HL-60 (cell line): ENCODE measurements at regions not wholly inside any gene's neighbourhood (a gene's known extent, or its start where the extent isn't known, plus 50 kb on each side); places are given as distances from the start of the nearest gene placed in this dataset.

Experiments
- DNase-seq, 2 experiments: peaks; one replicate each; pipeline ENCODE4 v3.0.0-alpha.2; 2010 to 2020; ENCODE audit warnings: low read depth in 1 of 2, low spot score in 1 of 2
- H3K27ac ChIP-seq: fragments of 250-450 bp; sonication (Bioruptor Pico); replicated peaks from 2 replicates; pipeline ENCODE4 v1.5.1; 2020; ENCODE audit warnings: mild to moderate bottlenecking, moderate library complexity
- H3K27me3 ChIP-seq: fragments of 250-450 bp; sonication (Bioruptor Pico); 2 replicates; pipeline ENCODE4 v1.5.1; 2021; ENCODE audit warnings: mild to moderate bottlenecking, moderate library complexity; ENCODE audit not compliant: insufficient read depth, poor library complexity, severe bottlenecking
- H3K4me3 ChIP-seq: replicated peaks from 2 replicates; pipeline ENCODE4 v1.5.1; 2011; ENCODE audit warnings: mild to moderate bottlenecking, control low read depth, low read length; ENCODE audit not compliant: insufficient read depth
- GABPA ChIP-seq: IDR thresholded peaks from 2 replicates; pipeline ENCODE4 v1.6.1; 2012; ENCODE audit warnings: low read depth
- POLR2AphosphoS5 ChIP-seq: IDR thresholded peaks from 2 replicates; pipeline ENCODE4 v1.6.1; 2012; ENCODE audit warnings: low read depth
- SPI1 ChIP-seq: IDR thresholded peaks from 2 replicates; pipeline ENCODE4 v1.6.1; 2012; ENCODE audit warnings: low read depth, mild to moderate bottlenecking, borderline replicate concordance
- TF ChIP-seq, protein P1 (sequence below): IDR thresholded peaks from 2 replicates; pipeline ENCODE4 v1.6.1; 2012; ENCODE audit warnings: low read depth; ENCODE audit not compliant: insufficient replicate concordance
- TF ChIP-seq, protein P2 (sequence below): IDR thresholded peaks from one replicate; pipeline ENCODE4 v1.5.1; 2011; ENCODE audit warnings: low read length, control low read depth, inconsistent platforms; ENCODE audit not compliant: insufficient read depth

DNA sequence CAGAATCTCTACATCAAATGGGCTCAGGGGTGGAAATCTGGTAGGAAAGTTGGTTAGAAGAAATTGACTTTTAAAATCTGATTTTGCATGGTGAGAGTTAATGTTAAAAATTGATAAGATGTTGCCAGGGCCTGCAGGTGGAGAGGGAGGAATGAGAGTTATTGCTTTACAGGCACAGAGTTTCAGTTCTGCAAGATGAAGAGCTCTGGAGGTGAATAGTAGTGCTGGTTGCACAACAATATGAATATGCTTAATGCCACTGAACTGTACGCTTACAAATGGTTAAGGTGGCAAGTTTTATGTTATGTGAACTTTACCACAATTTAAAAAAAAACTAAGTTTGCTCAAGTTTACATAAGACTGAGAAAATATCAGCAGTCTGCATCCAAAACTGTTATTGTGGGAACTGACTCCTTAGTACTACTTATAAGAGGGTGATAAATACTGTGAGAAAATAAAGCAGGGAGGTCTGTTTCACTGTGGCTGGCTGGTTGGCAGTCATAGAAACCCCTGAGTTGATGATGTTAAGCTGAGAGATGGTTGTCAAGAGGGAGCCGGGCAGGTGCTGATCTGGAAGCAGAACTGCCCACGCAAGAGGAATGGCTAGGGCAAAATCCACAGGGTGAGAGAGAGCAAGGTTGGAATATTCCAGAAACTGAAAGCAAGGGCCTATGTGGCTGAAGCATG, 144.9 kb downstream of the EDEM1 start:
- TF ChIP-seq POLR2AphosphoS5: no peak
- TF ChIP-seq, protein P1, sequence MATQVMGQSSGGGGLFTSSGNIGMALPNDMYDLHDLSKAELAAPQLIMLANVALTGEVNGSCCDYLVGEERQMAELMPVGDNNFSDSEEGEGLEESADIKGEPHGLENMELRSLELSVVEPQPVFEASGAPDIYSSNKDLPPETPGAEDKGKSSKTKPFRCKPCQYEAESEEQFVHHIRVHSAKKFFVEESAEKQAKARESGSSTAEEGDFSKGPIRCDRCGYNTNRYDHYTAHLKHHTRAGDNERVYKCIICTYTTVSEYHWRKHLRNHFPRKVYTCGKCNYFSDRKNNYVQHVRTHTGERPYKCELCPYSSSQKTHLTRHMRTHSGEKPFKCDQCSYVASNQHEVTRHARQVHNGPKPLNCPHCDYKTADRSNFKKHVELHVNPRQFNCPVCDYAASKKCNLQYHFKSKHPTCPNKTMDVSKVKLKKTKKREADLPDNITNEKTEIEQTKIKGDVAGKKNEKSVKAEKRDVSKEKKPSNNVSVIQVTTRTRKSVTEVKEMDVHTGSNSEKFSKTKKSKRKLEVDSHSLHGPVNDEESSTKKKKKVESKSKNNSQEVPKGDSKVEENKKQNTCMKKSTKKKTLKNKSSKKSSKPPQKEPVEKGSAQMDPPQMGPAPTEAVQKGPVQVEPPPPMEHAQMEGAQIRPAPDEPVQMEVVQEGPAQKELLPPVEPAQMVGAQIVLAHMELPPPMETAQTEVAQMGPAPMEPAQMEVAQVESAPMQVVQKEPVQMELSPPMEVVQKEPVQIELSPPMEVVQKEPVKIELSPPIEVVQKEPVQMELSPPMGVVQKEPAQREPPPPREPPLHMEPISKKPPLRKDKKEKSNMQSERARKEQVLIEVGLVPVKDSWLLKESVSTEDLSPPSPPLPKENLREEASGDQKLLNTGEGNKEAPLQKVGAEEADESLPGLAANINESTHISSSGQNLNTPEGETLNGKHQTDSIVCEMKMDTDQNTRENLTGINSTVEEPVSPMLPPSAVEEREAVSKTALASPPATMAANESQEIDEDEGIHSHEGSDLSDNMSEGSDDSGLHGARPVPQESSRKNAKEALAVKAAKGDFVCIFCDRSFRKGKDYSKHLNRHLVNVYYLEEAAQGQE: no peak
- TF ChIP-seq, protein P2, sequence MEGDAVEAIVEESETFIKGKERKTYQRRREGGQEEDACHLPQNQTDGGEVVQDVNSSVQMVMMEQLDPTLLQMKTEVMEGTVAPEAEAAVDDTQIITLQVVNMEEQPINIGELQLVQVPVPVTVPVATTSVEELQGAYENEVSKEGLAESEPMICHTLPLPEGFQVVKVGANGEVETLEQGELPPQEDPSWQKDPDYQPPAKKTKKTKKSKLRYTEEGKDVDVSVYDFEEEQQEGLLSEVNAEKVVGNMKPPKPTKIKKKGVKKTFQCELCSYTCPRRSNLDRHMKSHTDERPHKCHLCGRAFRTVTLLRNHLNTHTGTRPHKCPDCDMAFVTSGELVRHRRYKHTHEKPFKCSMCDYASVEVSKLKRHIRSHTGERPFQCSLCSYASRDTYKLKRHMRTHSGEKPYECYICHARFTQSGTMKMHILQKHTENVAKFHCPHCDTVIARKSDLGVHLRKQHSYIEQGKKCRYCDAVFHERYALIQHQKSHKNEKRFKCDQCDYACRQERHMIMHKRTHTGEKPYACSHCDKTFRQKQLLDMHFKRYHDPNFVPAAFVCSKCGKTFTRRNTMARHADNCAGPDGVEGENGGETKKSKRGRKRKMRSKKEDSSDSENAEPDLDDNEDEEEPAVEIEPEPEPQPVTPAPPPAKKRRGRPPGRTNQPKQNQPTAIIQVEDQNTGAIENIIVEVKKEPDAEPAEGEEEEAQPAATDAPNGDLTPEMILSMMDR: no peak
- TF ChIP-seq SPI1: no peak
- no peak for TF ChIP-seq GABPA
- DNase-seq: peak in 1 of 2 experiments; percentile 8
- H3K27ac ChIP-seq: no peak overlapping the region
- no peaks in the 10 kb centered on the region for H3K27me3 ChIP-seq
- H3K4me3 ChIP-seq: no peak overlapping the region

GRCh38 chr3:5339967-5340535, 152.5 kb downstream of the EDEM1 start:
- Histone ChIP-seq H3K27ac (no peak overlapping the region), H3K4me3 (no peak overlapping the region), H3K27me3 (no peaks in the 10 kb centered on the region)
- DNase-seq: no peak
- TF ChIP-seq POLR2AphosphoS5: no peak
- TF ChIP-seq GABPA: no peak
- TF ChIP-seq, protein P2: no peak
- TF ChIP-seq, protein P1: no peak
- no peak for TF ChIP-seq SPI1

DNA sequence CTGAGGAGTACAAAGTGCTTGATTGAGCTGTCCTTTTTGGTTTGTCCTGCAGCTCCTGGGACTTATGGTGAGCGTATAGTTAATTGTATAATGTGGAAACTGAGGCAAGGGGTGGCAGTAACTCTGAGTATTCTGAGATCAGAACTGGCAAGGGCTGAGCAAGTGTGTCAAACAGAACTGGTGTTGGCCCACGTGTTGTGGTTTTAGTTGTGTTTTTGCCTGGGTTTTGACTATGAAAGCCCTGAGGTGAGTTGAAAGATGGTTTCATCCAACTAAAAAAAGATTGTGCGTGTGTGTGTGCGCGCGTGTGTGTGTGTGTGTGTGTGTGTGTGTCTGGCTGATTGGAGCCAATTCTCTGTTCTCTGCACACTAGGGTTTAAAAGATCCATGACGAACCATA, 154.1 kb downstream of the EDEM1 start:
- DNase-seq: no peak
- TF ChIP-seq SPI1: no peak
- TF ChIP-seq, protein P2: no peak
- no peak for TF ChIP-seq GABPA
- H3K27ac ChIP-seq: no peak overlapping the region

GRCh38 chr3:5343459-5343858, 156.0 kb downstream of the EDEM1 start:
- peak in 1 of 2 experiments; percentile 7 for DNase-seq
- TF ChIP-seq SPI1 (peak; percentile 62; the same call in 1 of the 2 replicates), GABPA (no peak)
- Histone ChIP-seq H3K4me3 (no peak overlapping the region), H3K27ac (no peak overlapping the region), H3K27me3 (no peaks in the 10 kb centered on the region)

More for the DNA sequence above, 154.1 kb downstream of the EDEM1 start:
- Histone ChIP-seq H3K27me3 (no peaks in the 10 kb centered on the region), H3K4me3 (no peak overlapping the region)
